Stomach (tissue), 4 donors: ENCODE measurements at regions not wholly inside any gene's neighbourhood (a gene's known extent, or its start where the extent isn't known, plus 50 kb on each side); places are given as distances from the start of the nearest gene placed in this dataset.

Source experiments
- CTCF ChIP-seq, 7 experiments: fragments of 450-650 bp in 4 of 7; fragments of 200-600 bp in 3 of 7; sonication (generic) in 3 of 7; IDR thresholded peaks; one replicate each; pipeline ENCODE4 v1.5.1; 2016 to 2019; ENCODE audit warnings: antibody characterized with exemption in 7 of 7, control low read depth in 2 of 7, mild to moderate bottlenecking in 1 of 7
- POLR2AphosphoS5 ChIP-seq, 3 donors: sonication (generic); formaldehyde crosslinking; IDR thresholded peaks; one replicate each; pipeline ENCODE4 v1.6.1; 2016; ENCODE audit warnings: antibody characterized with exemption in 3 of 3

- no peak for TF ChIP-seq POLR2AphosphoS5 (IDR thresholded peaks at IDR 0.05)
- TF ChIP-seq CTCF (IDR thresholded peaks at IDR 0.05) = no peak
These were observed 123.2 kb downstream of the RMI1 start for GRCh38 chr9:84103651-84104377.
